H1 (cell line): ENCODE measurements at regions not wholly inside any gene's neighbourhood (a gene's known extent, or its start where the extent isn't known, plus 50 kb on each side); places are given as distances from the start of the nearest gene placed in this dataset.

Experiments
- CTCF ChIA-PET: fragments of 300-600 bp; sonication (Branson Sonifier 250); formaldehyde crosslinking; loops from one replicate; lab custom pipeline; 2021; ENCODE audit not compliant: partially characterized antibody; lab: Charles Lee
- POLR2A ChIA-PET: fragments of 300-600 bp; sonication (Branson Sonifier 250); formaldehyde crosslinking; loops from one replicate; lab custom pipeline; 2021; ENCODE audit warnings: inconsistent platforms; ENCODE audit not compliant: partially characterized antibody; lab: Charles Lee
- DNase-seq, 2 experiments: peaks; one replicate each; pipeline versions ENCODE4 v3.0.0 to v3.0.0-alpha.2; 2010 to 2022; ENCODE audit warnings: low spot score in 2 of 2, low read depth in 1 of 2, mixed read lengths in 1 of 2
- FAIRE-seq: peaks from 2 replicates; lab custom pipeline; 2011; peaks lifted over from hg19 to GRCh38; lab: Jason Lieb, UNC
- H2AFZ ChIP-seq: 2 replicates; pipeline ENCODE4 v1.8.1; 2012; ENCODE audit warnings: low read length, inconsistent platforms
- H2AK5ac ChIP-seq: 2 replicates; pipeline ENCODE4 v1.6.1; 2013; ENCODE audit warnings: low read depth, low read length
- H2BK120ac ChIP-seq: replicated peaks from 2 replicates; pipeline ENCODE3; 2013; ENCODE audit warnings: low read depth, low read length, inconsistent platforms
- H2BK12ac ChIP-seq: 2 replicates; pipeline ENCODE4 v1.6.1; 2013; ENCODE audit warnings: low read depth, low read length
- H2BK15ac ChIP-seq: 2 replicates; pipeline ENCODE4 v1.6.1; 2013; ENCODE audit warnings: low read length
- H2BK20ac ChIP-seq: 2 replicates; pipeline ENCODE4 v1.6.1; 2013; ENCODE audit warnings: low read length
- H2BK5ac ChIP-seq: 2 replicates; pipeline ENCODE4 v1.6.1; 2013; ENCODE audit warnings: low read depth, low read length
- H3K14ac ChIP-seq: 2 replicates; pipeline ENCODE4 v1.6.1; 2013; ENCODE audit warnings: inconsistent platforms; ENCODE audit not compliant: insufficient read length
- H3K18ac ChIP-seq: 2 replicates; pipeline ENCODE4 v1.6.1; 2013; ENCODE audit warnings: low read length; ENCODE audit errors: extremely low read depth
- H3K23ac ChIP-seq: 2 replicates; pipeline ENCODE4 v1.6.1; 2013; ENCODE audit warnings: inconsistent platforms; ENCODE audit not compliant: insufficient read length
- H3K23me2 ChIP-seq: 2 replicates; pipeline ENCODE4 v1.6.1; 2013; ENCODE audit warnings: low read depth, low read length
- H3K27ac ChIP-seq: 2 replicates; pipeline ENCODE4 v1.6.1; 2011; ENCODE audit warnings: low read depth, low read length, inconsistent platforms
- H3K27me3 ChIP-seq, 4 experiments: replicated peaks in 1 of 4; 1 replicate in 1 of 4; 2 replicates in 3 of 4; pipeline versions ENCODE4 v1.6.1 to v1.8.1; 2011 to 2013; ENCODE audit warnings: low read length in 3 of 4, mild to moderate bottlenecking in 3 of 4, inconsistent platforms in 2 of 4, mixed read lengths in 2 of 4, moderate library complexity in 1 of 4; ENCODE audit not compliant: control insufficient read depth in 3 of 4, insufficient read depth in 3 of 4; ENCODE audit errors: extremely low read depth in 1 of 4
- H3K36me3 ChIP-seq, 4 experiments: 2 replicates each; pipeline versions ENCODE4 v1.6.1 to v1.8.1; 2011 to 2013; ENCODE audit warnings: mild to moderate bottlenecking in 4 of 4, low read length in 3 of 4, moderate library complexity in 2 of 4, control low read depth in 1 of 4, inconsistent platforms in 1 of 4; ENCODE audit not compliant: insufficient read depth in 4 of 4, control insufficient read depth in 2 of 4
- H3K4ac ChIP-seq: replicated peaks from 2 replicates; pipeline ENCODE3; 2013; ENCODE audit warnings: low read length, low read depth, mixed read lengths, inconsistent platforms; ENCODE audit not compliant: insufficient read length
- H3K4me1 ChIP-seq, 4 experiments: replicated peaks in 1 of 4; 1 replicate in 1 of 4; 2 replicates in 3 of 4; pipeline versions ENCODE4 v1.6.1 to v1.8.1; 2011 to 2013; ENCODE audit warnings: low read length in 3 of 4, inconsistent platforms in 2 of 4, mixed read lengths in 1 of 4; ENCODE audit not compliant: insufficient read depth in 4 of 4, control insufficient read depth in 3 of 4
- H3K4me2 ChIP-seq, 2 experiments: 2 replicates each; pipeline versions ENCODE4 v1.6.1 to v1.8.1; 2011 to 2013; ENCODE audit warnings: low read depth in 2 of 2, low read length in 2 of 2, control low read depth in 1 of 2, inconsistent platforms in 1 of 2, mild to moderate bottlenecking in 1 of 2; ENCODE audit not compliant: insufficient read depth in 1 of 2
- H3K4me3 ChIP-seq, 4 experiments: fragments of 200-600, 300-600 bp in 1 of 4; sonication (generic), shearing (Covaris generic), sonication (Bioruptor Twin) in 1 of 4; 2 replicates each; pipeline versions ENCODE4 v1.5.1 to v1.8.1; 2011 to 2016; ENCODE audit warnings: low read length in 4 of 4, low read depth in 3 of 4, control low read depth in 2 of 4, inconsistent platforms in 2 of 4, mild to moderate bottlenecking in 2 of 4, mixed read lengths in 1 of 4, moderate library complexity in 1 of 4; ENCODE audit not compliant: insufficient read depth in 2 of 4; ENCODE audit errors: extremely low read depth in 1 of 4
- H3K56ac ChIP-seq: replicated peaks from 2 replicates; pipeline ENCODE3; 2013; ENCODE audit warnings: low read depth, mild to moderate bottlenecking, mixed read lengths, low read length, inconsistent platforms; ENCODE audit not compliant: insufficient read length
- H3K79me1 ChIP-seq: 2 replicates; pipeline ENCODE4 v1.6.1; 2013; ENCODE audit warnings: low read depth, low read length, control low read depth
- H3K79me2 ChIP-seq, 2 experiments: 2 replicates each; pipeline versions ENCODE4 v1.6.1 to v1.8.1; 2012 to 2013; ENCODE audit warnings: low read length in 2 of 2, mild to moderate bottlenecking in 2 of 2, inconsistent platforms in 1 of 2; ENCODE audit not compliant: insufficient read depth in 2 of 2, control insufficient read depth in 1 of 2
- H3K9ac ChIP-seq, 4 experiments: replicated peaks in 1 of 4; 1 replicate in 1 of 4; 2 replicates in 3 of 4; pipeline versions ENCODE4 v1.6.1 to v1.8.1; 2011 to 2013; ENCODE audit warnings: low read depth in 3 of 4, low read length in 3 of 4, control low read depth in 2 of 4, mild to moderate bottlenecking in 2 of 4, moderate library complexity in 2 of 4, inconsistent platforms in 1 of 4; ENCODE audit errors: extremely low read depth in 1 of 4
- H3K9me3 ChIP-seq, 2 experiments: 2 replicates each; pipeline versions ENCODE4 v1.6.1 to v1.8.1; 2012 to 2013; ENCODE audit warnings: mild to moderate bottlenecking in 2 of 2, moderate library complexity in 2 of 2, control low read depth in 1 of 2, inconsistent platforms in 1 of 2, low read depth in 1 of 2, low read length in 1 of 2, mixed read lengths in 1 of 2; ENCODE audit not compliant: insufficient read depth in 2 of 2
- H4K20me1 ChIP-seq, 2 experiments: replicated peaks in 1 of 2; 2 replicates each; pipeline versions ENCODE3 to v1.8.1; 2011 to 2013; ENCODE audit warnings: inconsistent platforms in 2 of 2, low read length in 2 of 2, mild to moderate bottlenecking in 1 of 2; ENCODE audit not compliant: insufficient read depth in 2 of 2, control insufficient read depth in 1 of 2
- H4K5ac ChIP-seq: 2 replicates; pipeline ENCODE4 v1.6.1; 2013; ENCODE audit warnings: low read length, low read depth, mixed read lengths, inconsistent platforms; ENCODE audit not compliant: insufficient read length
- H4K8ac ChIP-seq: 2 replicates; pipeline ENCODE4 v1.8.0; 2013; ENCODE audit warnings: mild to moderate bottlenecking, moderate library complexity, low read length, inconsistent platforms; ENCODE audit not compliant: insufficient read depth; ENCODE audit errors: extremely low read depth
- H4K91ac ChIP-seq: replicated peaks from 2 replicates; pipeline ENCODE3; 2013; ENCODE audit warnings: low read length, mixed read lengths, inconsistent platforms; ENCODE audit not compliant: insufficient read length
- CHD7 ChIP-seq: fragments of 300-600 bp; sonication (generic); IDR thresholded peaks from 2 replicates; pipeline ENCODE4 v1.7.1; 2012; ENCODE audit warnings: low read length, moderate library complexity, mild to moderate bottlenecking, inconsistent platforms; ENCODE audit not compliant: insufficient replicate concordance
- TAF7 ChIP-seq: optimal IDR thresholded peaks from 2 replicates; pipeline ENCODE3; 2011; ENCODE audit warnings: low read depth, mild to moderate bottlenecking, inconsistent platforms, low read length, moderate library complexity, borderline replicate concordance

GRCh38 chr15:61687651-61688050 lies 372.6 kb downstream of the VPS13C start:
- ChIA-PET POLR2A (no interaction called here), CTCF (interaction anchor here (2.2 kb wide), 1 partner anchor 146 kb away, joined by 5 read pairs; no protein-coding TSS in a partner anchor)
- no peak overlapping the region for H4K8ac ChIP-seq
- no peak overlapping the region for H3K18ac ChIP-seq
- DNase-seq = no peak
- H3K14ac ChIP-seq = no peak overlapping the region
- no peak overlapping the region for H2BK120ac ChIP-seq
- H2AK5ac ChIP-seq = no peak overlapping the region
- H3K9ac ChIP-seq = no peak overlapping the region
- no peak overlapping the region for H3K56ac ChIP-seq
- H2AFZ ChIP-seq = no peak overlapping the region
- H4K91ac ChIP-seq = no peak overlapping the region
- H3K4me3 ChIP-seq = no peak overlapping the region
- no peak overlapping the region for H3K4me2 ChIP-seq
- no peak overlapping the region for H2BK5ac ChIP-seq
- H3K23me2 ChIP-seq = no peaks in the 10 kb centered on the region
- no peaks in the 10 kb centered on the region for H3K27me3 ChIP-seq
- H3K79me1 ChIP-seq = no peaks in the 10 kb centered on the region
- FAIRE-seq = no peak
- H4K5ac ChIP-seq = no peak overlapping the region
- peaks cover 0 to 2% (median under 1%) of the 10 kb centered on the region in 4 experiments; a peak in 2 of 7 replicates for H3K4me1 ChIP-seq
- no peaks in the 10 kb centered on the region for H4K20me1 ChIP-seq
- H3K36me3 ChIP-seq = no peaks in the 10 kb centered on the region
- H3K23ac ChIP-seq = no peak overlapping the region
- no peaks in the 10 kb centered on the region for H3K79me2 ChIP-seq
- H3K4ac ChIP-seq = no peak overlapping the region
- no peak overlapping the region for H2BK12ac ChIP-seq
- no peak overlapping the region for H2BK20ac ChIP-seq
- H3K9me3 ChIP-seq = no peaks in the 10 kb centered on the region
- no peak overlapping the region for H3K27ac ChIP-seq
- no peak overlapping the region for H2BK15ac ChIP-seq
- TF ChIP-seq CHD7 = no peak
- TF ChIP-seq TAF7 = no peak
